Adrenal gland (tissue), 9 donors: ENCODE measurements at regions not wholly inside any gene's neighbourhood (a gene's known extent, or its start where the extent isn't known, plus 50 kb on each side); places are given as distances from the start of the nearest gene placed in this dataset.

ENCODE experiments used
- DNase-seq, 7 donors: peaks; one replicate each; pipeline ENCODE4 v3.0.0-alpha.2; 2019 to 2020
- H3K27ac ChIP-seq, 5 donors: fragments of 200-600 bp; sonication (generic) in 4 of 5; 1 replicate in 3 of 5; 2 replicates in 2 of 5; pipeline versions ENCODE4 v1.5.1 to v1.8.0; 2016 to 2020; ENCODE audit warnings: mild to moderate bottlenecking in 1 of 5
- H3K27me3 ChIP-seq: fragments of 200-600 bp; 2 replicates; pipeline ENCODE4 v1.8.0; 2021
- H3K36me3 ChIP-seq, 2 donors: fragments of 200-600 bp; replicated peaks in 1 of 2; 1 replicate in 1 of 2; 2 replicates in 1 of 2; pipeline versions ENCODE4 v1.5.1 to v1.8.0; 2018 to 2022
- H3K4me1 ChIP-seq, 2 donors: fragments of 200-600 bp; replicated peaks in 1 of 2; 1 replicate in 1 of 2; 2 replicates in 1 of 2; pipeline versions ENCODE4 v1.5.1 to v1.8.0; 2018 to 2021
- H3K4me3 ChIP-seq, 4 donors: fragments of 200-600 bp; sonication (generic) in 3 of 4; one replicate each; pipeline ENCODE4 v1.5.1; 2016 to 2018
- H3K9me3 ChIP-seq, 3 donors: fragments of 200-600 bp; sonication (generic) in 1 of 3; replicated peaks in 1 of 3; 1 replicate in 2 of 3; 2 replicates in 1 of 3; pipeline versions ENCODE4 v1.5.1 to v1.8.0; 2016 to 2021
- CTCF ChIP-seq, 6 experiments: fragments of 450-650 bp in 4 of 6; fragments of 200-600 bp in 2 of 6; sonication (generic) in 1 of 6; IDR thresholded peaks; 1 replicate in 5 of 6; 2 replicates in 1 of 6; pipeline versions ENCODE4 v1.5.1 to v1.8.0; 2016 to 2021; ENCODE audit warnings: antibody characterized with exemption in 6 of 6, mild to moderate bottlenecking in 2 of 6, moderate library complexity in 1 of 6
- POLR2A ChIP-seq, 2 donors: fragments of 450-650 bp; IDR thresholded peaks; one replicate each; pipeline ENCODE4 v1.6.1; 2017; ENCODE audit warnings: antibody characterized with exemption in 2 of 2, mild to moderate bottlenecking in 2 of 2, moderate library complexity in 1 of 2
- WGBS, 4 donors: extraction: QIAGEN DNeasy Blood & Tissue Kit in 2 of 4; methylation state at CpG; one replicate each; pipeline versions ENCODE4 v1.1.5 to v1.1.7; 2013 to 2017; 5-methylcytosine and 5-hydroxymethylcytosine counted together
- intact Hi-C, 2 donors: fragments of 100-400 bp; cut with DNase I; formaldehyde crosslinking; loops; one replicate each; pipeline versions ENCODE4 v1.14.1 to v1.15.0; 2022 to 2023
- donor health status: healthy with polysubstance abuse.
- donor health status: Bipolar disorder and iron deficiency.
- donor health status: DM: yes; HTN: yes; CAD: no.
- donor health status: DM: no; HTN: no; CAD: no.
- donor health status: DM: no; HTN: no; CAD: no.

- 29 to 66% (median 60%) methylated on average over 2 of the region's 2 CpGs for WGBS, 4 donors
- no peaks in the 10 kb centered on the region for H3K36me3 ChIP-seq
- H3K27me3 ChIP-seq, result no peaks in the 10 kb centered on the region
- TF ChIP-seq CTCF (IDR thresholded peaks at IDR 0.05) (no peak), POLR2A (IDR thresholded peaks at IDR 0.05) (no peak)
- no peak overlapping the region for H3K4me3 ChIP-seq
- no peaks in the 10 kb centered on the region for H3K9me3 ChIP-seq
- H3K4me1 ChIP-seq, result no peaks in the 10 kb centered on the region
- intact Hi-C loops, result no loop called here
- no peak overlapping the region for H3K27ac ChIP-seq
- DNase-seq, result no peak
Measured at GRCh38 chr21:20613654-20614053, 384.6 kb upstream of the NCAM2 start.

GRCh38 chr21:20617130-20617529 is 381.1 kb upstream of the NCAM2 start:
- WGBS, 4 donors, result 38 to 59% (median 51%) methylated on average over 6 of the region's 6 CpGs
- no peaks in the 10 kb centered on the region for H3K36me3 ChIP-seq
- no peaks in the 10 kb centered on the region for H3K4me1 ChIP-seq
- no peak overlapping the region for H3K4me3 ChIP-seq
- H3K9me3 ChIP-seq, result peaks cover 0 to 5% (median 0%) of the 10 kb centered on the region in 3 donors
- no peak for TF ChIP-seq CTCF (IDR thresholded peaks at IDR 0.05)
- TF ChIP-seq POLR2A (IDR thresholded peaks at IDR 0.05), result no peak
- DNase-seq, result no peak
- H3K27ac ChIP-seq, result no peak overlapping the region
- H3K27me3 ChIP-seq, result no peaks in the 10 kb centered on the region
- intact Hi-C loops, result no loop called here

- DNase-seq, result no peak
- WGBS, 4 donors, result 62 to 81% (median 77%) methylated on average over 3 of the region's 3 CpGs
- Histone ChIP-seq H3K4me3 (no peak overlapping the region), H3K9me3 (peaks cover 0 to 5% (median 0%) of the 10 kb centered on the region in 3 donors), H3K27me3 (no peaks in the 10 kb centered on the region), H3K27ac (no peak overlapping the region), H3K4me1 (no peaks in the 10 kb centered on the region), H3K36me3 (no peaks in the 10 kb centered on the region)
- intact Hi-C loops, result no loop called here
- TF ChIP-seq POLR2A (IDR thresholded peaks at IDR 0.05), result no peak
Measured at GRCh38 chr21:20618878-20619277, 379.3 kb upstream of the NCAM2 start.

- 60 to 64% (median 63%) methylated on average over 4 of the region's 4 CpGs for WGBS, 4 donors
- no peaks in the 10 kb centered on the region for H3K4me1 ChIP-seq
Measured at GRCh38 chr21:20627594-20627993, 370.6 kb upstream of the NCAM2 start.

More at GRCh38 chr21:20627594-20627993, 370.6 kb upstream of the NCAM2 start:
- Histone ChIP-seq H3K4me3 (no peak overlapping the region), H3K9me3 (no peaks in the 10 kb centered on the region), H3K36me3 (no peaks in the 10 kb centered on the region), H3K27me3 (no peaks in the 10 kb centered on the region), H3K27ac (no peak overlapping the region)
- intact Hi-C loops, result no loop called here
- DNase-seq, result no peak
- no peak for TF ChIP-seq POLR2A (IDR thresholded peaks at IDR 0.05)
- no peak for TF ChIP-seq CTCF (IDR thresholded peaks at IDR 0.05)
